HepG2 (cell line): ENCODE measurements at regions not wholly inside any gene's neighbourhood (a gene's known extent, or its start where the extent isn't known, plus 50 kb on each side); places are given as distances from the start of the nearest gene placed in this dataset.

Source experiments
- MAX ChIP-seq: IDR thresholded peaks from 2 replicates; pipeline ENCODE4 v1.6.1; 2012; ENCODE audit warnings: inconsistent platforms
- ZNF768 ChIP-seq: sonication (generic); formaldehyde crosslinking; IDR thresholded peaks from 2 replicates; pipeline ENCODE4 v1.4.0; 2020; ENCODE audit warnings: missing genetic modification reagents

GRCh38 chr2:183837157-183837556 is 712.9 kb downstream of the NUP35 start:
- TF ChIP-seq ZNF768 (CRISPR knock-in tag) (no peak), MAX (no peak)
